NCI-H1436 (cell line): ENCODE measurements at regions not wholly inside any gene's neighbourhood (a gene's known extent, or its start where the extent isn't known, plus 50 kb on each side); places are given as distances from the start of the nearest gene placed in this dataset.

Experiments used
- DNase-seq: peaks from one replicate; lab custom pipeline; 2025; lab: John Stamatoyannopoulos, UW

GRCh38 chr7:12131122-12131521 lies 80.0 kb upstream of the TMEM106B start:
- no peak for DNase-seq

- DNase-seq: no peak
Measured at GRCh38 chr7:12133865-12134264, 77.2 kb upstream of the TMEM106B start.

- no peak for DNase-seq
Measured at GRCh38 chr7:12136523-12136922, 74.6 kb upstream of the TMEM106B start.

GRCh38 chr7:12137283-12137682 lies 73.8 kb upstream of the TMEM106B start:
- DNase-seq: no peak

DNA sequence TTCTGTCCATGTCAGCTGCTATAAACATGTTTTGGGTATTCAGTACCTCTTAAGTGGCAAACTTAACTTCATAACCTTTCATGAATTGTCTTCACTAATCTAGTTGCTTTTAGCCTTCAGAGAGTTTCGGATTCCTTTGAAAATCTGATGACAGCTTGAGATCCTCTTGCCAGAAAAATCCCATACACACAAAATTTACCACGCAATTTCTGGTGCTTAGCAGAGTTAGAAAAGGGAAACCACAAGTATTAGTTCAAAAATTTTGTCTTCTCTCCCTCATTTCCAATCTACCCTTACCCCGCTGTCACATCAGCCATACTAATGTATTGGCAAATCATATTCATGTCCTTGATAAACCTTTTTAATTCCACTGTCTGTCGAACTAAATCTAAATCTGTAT lies 72.7 kb upstream of the TMEM106B start:
- no peak for DNase-seq

DNA sequence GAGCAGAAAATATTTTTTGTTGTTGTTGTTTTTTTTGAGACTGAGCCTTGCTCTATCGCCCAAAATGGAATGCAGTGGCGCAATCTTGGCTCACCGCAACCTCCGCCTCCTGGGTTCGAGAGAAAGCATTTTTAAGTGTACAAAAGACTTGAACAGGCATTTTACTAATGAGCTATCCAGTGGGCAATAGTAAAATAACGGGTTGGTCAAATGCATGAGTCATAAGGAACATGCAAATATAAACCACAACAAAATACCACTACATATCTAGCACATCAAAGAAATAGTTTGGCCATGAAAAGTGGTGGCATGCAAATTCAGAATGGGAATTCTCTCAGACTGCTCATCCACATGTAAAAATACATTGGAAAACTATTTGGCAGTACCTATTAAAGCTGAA lies 71.7 kb upstream of the TMEM106B start:
- no peak for DNase-seq

- DNase-seq: no peak
Measured at GRCh38 chr7:12146813-12147212, 64.3 kb upstream of the TMEM106B start.

GRCh38 chr7:12152196-12152918 lies 58.7 kb upstream of the TMEM106B start:
- no peak for DNase-seq

DNA sequence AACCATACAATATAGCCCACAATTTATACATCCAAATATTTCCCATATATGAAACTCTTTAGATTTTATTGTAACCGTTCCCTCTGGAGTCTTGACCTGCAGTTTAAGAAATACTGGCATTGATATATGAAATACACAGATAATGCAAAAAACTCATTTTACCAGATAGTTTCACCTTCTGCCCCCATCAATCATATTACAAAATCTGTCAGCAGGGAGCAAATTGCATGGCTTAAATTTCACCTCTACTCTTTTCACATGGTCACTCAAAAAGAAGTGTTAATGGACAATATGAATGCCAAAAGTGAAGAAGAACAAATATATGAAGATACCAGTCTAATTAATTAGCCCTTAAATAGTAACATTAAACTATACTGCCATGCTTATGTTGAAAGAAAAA lies 57.0 kb upstream of the TMEM106B start:
- no peak for DNase-seq

DNA sequence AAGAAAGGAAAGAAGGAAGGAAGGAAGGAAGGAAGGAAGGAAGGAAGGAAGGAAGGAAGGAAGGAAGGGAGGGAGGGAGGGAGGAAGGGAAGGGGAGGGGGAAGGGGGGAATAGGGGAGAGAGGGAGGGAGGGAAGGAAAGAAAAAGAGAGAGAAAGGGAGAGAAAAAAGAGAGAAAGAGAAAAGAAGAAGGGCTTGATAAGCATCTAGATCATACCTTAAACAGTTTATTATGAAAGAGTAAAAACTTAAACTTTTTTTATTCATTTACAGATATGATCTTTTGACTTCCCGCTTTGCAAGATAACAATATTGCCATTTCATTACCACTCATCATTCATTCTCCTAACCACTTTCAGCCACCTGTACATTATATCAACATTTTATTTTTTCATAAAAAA lies 53.6 kb upstream of the TMEM106B start:
- DNase-seq: no peak

DNA sequence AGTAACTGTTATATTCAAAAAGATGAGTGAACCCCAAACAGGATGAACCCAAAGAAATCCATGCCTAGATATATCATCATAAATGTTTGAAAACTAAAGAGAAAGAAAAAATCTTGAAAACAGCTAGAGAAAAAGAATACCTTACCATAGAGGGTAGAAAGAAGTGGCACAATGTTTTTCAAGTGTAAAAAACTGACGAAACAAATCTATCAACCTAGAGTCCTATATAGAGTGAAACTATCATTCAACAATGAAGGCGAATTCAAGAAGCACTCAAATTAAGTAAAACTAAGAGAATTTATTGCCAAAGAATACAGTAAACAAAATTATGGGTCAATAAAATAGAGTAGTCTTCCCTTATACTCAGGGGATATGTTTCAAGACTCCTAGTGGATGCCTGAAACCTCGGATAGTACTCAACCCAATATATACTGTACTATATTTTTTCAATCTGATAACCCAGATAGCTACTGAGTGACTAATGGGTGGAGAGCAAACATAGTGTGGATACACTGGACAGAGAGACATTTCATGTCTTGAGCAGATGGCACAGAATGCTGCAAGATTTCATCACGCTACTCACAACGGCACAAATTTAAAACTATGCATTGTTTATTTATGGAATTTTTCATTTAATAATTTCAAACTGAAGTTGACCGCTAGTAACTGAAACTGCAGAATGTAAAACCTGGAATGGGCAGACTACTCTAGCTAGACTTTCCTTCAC lies 52.6 kb upstream of the TMEM106B start:
- DNase-seq: no peak

- no peak for DNase-seq
Measured at GRCh38 chr7:12161146-12161545, 49.9 kb upstream of the TMEM106B start.
